ENCODE measurements at regions not wholly inside any gene's neighbourhood (a gene's known extent, or its start where the extent isn't known, plus 50 kb on each side); places are given as distances from the start of the nearest gene placed in this dataset.

DNA sequence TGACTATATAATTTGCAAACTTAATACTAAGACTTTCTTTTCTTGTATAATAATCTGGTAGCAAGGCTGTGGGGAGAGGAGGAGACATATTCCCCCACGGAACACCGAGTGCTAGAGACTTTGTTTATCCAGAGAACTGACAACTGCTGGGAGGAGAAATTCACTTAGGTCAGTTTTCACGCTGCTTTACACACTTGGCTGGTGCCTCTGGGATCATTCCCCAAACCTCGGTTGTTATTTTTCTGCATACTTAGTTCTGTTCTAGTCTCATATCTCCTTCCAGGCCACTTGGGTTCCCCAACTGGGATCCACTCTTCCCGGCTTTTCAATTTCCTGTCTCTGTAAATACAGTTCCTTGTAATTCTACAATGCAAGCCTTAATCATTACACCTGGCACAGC is 238.2 kb upstream of the ADAMTS16 start:
- Histone ChIP-seq H2AFZ (ENCODE audit: low read length, unreplicated experiment) (no peak overlapping the region), H3K27me3 (ENCODE audit: insufficient read depth, low read length) (no peaks in the 10 kb centered on the region)

DNA sequence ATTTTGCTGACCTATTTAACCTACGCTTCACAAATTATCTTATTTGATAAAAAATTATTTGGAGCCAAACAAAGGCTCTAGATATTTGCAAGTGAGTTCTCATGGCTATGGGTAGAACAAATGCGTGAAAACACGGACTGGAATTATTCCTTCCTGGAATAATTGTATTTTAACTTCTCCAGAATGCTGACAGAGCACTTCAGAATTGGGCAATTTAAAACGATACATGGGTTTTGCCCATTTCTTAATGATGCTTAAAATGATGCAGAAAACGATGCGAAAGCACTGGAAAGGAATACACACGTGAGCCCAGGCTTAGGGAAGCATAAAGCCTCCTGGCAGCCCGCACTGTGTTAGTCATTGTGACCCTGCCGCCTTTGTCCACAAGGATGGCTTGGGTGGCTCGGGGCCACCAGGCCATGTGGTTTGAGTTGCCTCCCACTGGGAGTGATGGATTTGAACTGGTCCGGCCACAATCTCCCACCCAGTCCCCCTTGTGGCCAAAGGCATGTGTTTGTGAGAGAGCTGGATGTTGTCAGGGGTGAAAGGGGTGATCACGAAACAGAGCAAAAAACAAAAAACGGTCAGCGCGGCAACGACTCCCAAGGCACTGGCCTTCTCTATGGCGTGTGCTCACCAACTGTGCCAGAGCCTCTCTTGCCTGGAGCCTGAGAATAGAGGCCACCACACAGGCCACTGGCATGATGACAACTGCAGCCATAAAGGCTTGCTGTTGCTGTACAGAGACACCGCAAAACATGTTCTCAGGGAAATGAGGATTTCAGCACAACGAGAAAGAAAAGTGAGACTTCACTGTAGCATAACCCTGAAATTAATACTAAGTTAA is 234.2 kb upstream of the ADAMTS16 start:
- H3K4me3 ChIP-seq (ENCODE audit: low read depth, low read length), result no peak overlapping the region
- no peaks in the 10 kb centered on the region for H3K4me1 ChIP-seq (ENCODE audit: control insufficient read depth, insufficient read depth, low read length, unreplicated experiment)
- H2AFZ ChIP-seq (ENCODE audit: low read length, unreplicated experiment), result no peak overlapping the region
- H3K27ac ChIP-seq (ENCODE audit: low read depth, low read length), result no peak overlapping the region
- H3K79me2 ChIP-seq (ENCODE audit: control insufficient read depth, insufficient read depth, low read length, unreplicated experiment), result no peaks in the 10 kb centered on the region
- H3K36me3 ChIP-seq (ENCODE audit: insufficient read depth, low read length), result no peaks in the 10 kb centered on the region
- no peaks in the 10 kb centered on the region for H3K27me3 ChIP-seq (ENCODE audit: insufficient read depth, low read length)

More for the DNA sequence above, 238.2 kb upstream of the ADAMTS16 start:
- Histone ChIP-seq H3K4me3 (ENCODE audit: low read depth, low read length) (no peak overlapping the region), H3K79me2 (ENCODE audit: control insufficient read depth, insufficient read depth, low read length, unreplicated experiment) (no peaks in the 10 kb centered on the region), H3K27ac (ENCODE audit: low read depth, low read length) (no peak overlapping the region), H3K4me1 (ENCODE audit: control insufficient read depth, insufficient read depth, low read length, unreplicated experiment) (no peaks in the 10 kb centered on the region), H3K36me3 (ENCODE audit: insufficient read depth, low read length) (no peaks in the 10 kb centered on the region)

DNA sequence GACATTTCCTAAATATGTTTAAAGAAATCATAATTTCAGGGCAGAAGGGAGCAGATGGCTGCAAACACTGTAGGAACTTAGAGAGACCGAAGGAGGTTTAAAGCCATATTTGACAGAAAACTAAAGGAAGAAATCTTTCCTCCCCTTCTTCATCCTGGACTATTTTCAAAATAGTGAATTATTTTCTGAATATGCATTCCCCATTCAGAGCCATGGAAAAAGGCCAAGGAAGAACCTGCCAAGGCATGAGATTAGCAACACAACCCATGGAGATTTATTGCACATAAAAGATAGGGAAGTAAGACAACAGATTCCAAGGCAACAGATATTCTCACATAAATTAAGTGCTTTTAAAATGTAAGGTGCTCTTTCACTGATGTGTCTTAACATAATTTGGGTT is 233.3 kb upstream of the ADAMTS16 start:
- H2AFZ ChIP-seq (ENCODE audit: low read length, unreplicated experiment), result no peak overlapping the region
- no peaks in the 10 kb centered on the region for H3K27me3 ChIP-seq (ENCODE audit: insufficient read depth, low read length)
- H3K4me1 ChIP-seq (ENCODE audit: control insufficient read depth, insufficient read depth, low read length, unreplicated experiment), result no peaks in the 10 kb centered on the region
- H3K4me3 ChIP-seq (ENCODE audit: low read depth, low read length), result no peak overlapping the region
- no peaks in the 10 kb centered on the region for H3K36me3 ChIP-seq (ENCODE audit: insufficient read depth, low read length)
- no peak overlapping the region for H3K27ac ChIP-seq (ENCODE audit: low read depth, low read length)
- no peaks in the 10 kb centered on the region for H3K79me2 ChIP-seq (ENCODE audit: control insufficient read depth, insufficient read depth, low read length, unreplicated experiment)

GRCh38 chr5:4907571-4907970 is 232.6 kb upstream of the ADAMTS16 start:
- H2AFZ ChIP-seq (ENCODE audit: low read length, unreplicated experiment), result no peak overlapping the region
- H3K27ac ChIP-seq (ENCODE audit: low read depth, low read length), result no peak overlapping the region
- H3K36me3 ChIP-seq (ENCODE audit: insufficient read depth, low read length), result no peaks in the 10 kb centered on the region
- no peaks in the 10 kb centered on the region for H3K4me1 ChIP-seq (ENCODE audit: control insufficient read depth, insufficient read depth, low read length, unreplicated experiment)
- H3K79me2 ChIP-seq (ENCODE audit: control insufficient read depth, insufficient read depth, low read length, unreplicated experiment), result no peaks in the 10 kb centered on the region
- no peak overlapping the region for H3K4me3 ChIP-seq (ENCODE audit: low read depth, low read length)
- H3K27me3 ChIP-seq (ENCODE audit: insufficient read depth, low read length), result no peaks in the 10 kb centered on the region

GRCh38 chr5:4909086-4909485 is 231.0 kb upstream of the ADAMTS16 start:
- Histone ChIP-seq H3K4me1 (ENCODE audit: control insufficient read depth, insufficient read depth, low read length, unreplicated experiment) (no peaks in the 10 kb centered on the region), H3K79me2 (ENCODE audit: control insufficient read depth, insufficient read depth, low read length, unreplicated experiment) (no peaks in the 10 kb centered on the region), H3K4me3 (ENCODE audit: low read depth, low read length) (no peak overlapping the region), H3K36me3 (ENCODE audit: insufficient read depth, low read length) (no peaks in the 10 kb centered on the region), H3K27me3 (ENCODE audit: insufficient read depth, low read length) (no peaks in the 10 kb centered on the region), H3K27ac (ENCODE audit: low read depth, low read length) (no peak overlapping the region), H2AFZ (ENCODE audit: low read length, unreplicated experiment) (no peak overlapping the region)

DNA sequence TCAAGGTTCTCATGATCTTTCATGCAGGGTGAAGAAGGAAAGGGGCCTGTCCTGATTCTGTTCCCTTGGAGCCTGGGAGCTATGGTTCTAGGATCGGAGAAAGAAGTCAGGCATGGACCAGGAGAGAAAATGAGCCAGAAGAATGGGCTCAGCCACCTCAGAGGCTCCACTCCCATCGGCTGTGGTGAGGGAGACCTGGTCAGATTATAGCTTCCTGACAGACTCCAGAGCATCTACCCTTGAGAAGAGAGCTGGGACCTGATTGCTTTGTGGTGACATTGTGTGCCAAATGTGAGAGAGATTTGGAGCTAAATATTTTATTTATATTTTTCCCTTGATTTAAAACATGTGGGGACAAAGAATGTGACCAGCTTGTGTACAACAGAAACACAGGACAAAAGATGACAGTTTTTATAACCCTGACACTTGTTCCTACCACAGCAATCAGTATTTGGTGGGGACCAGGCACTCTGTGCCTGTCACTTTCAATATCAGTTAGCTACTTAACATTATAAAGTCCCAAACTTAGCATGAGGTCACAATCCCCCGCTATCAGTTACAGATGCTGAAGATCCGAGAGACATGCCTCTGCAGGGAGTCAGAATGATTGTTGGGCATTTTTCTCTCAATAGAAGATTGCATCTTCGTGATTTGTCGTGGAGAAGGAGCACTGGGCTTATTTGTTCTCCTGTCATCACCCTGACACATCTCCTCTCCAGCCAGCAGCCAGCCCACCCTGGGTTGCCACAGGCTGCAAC is 228.3 kb upstream of the ADAMTS16 start:
- no peaks in the 10 kb centered on the region for H3K4me1 ChIP-seq (ENCODE audit: control insufficient read depth, insufficient read depth, low read length, unreplicated experiment)
- no peaks in the 10 kb centered on the region for H3K36me3 ChIP-seq (ENCODE audit: insufficient read depth, low read length)
- no peaks in the 10 kb centered on the region for H3K79me2 ChIP-seq (ENCODE audit: control insufficient read depth, insufficient read depth, low read length, unreplicated experiment)
- no peaks in the 10 kb centered on the region for H3K27me3 ChIP-seq (ENCODE audit: insufficient read depth, low read length)
- no peak overlapping the region for H3K27ac ChIP-seq (ENCODE audit: low read depth, low read length)
- no peak overlapping the region for H3K4me3 ChIP-seq (ENCODE audit: low read depth, low read length)
- H2AFZ ChIP-seq (ENCODE audit: low read length, unreplicated experiment), result no peak overlapping the region

DNA sequence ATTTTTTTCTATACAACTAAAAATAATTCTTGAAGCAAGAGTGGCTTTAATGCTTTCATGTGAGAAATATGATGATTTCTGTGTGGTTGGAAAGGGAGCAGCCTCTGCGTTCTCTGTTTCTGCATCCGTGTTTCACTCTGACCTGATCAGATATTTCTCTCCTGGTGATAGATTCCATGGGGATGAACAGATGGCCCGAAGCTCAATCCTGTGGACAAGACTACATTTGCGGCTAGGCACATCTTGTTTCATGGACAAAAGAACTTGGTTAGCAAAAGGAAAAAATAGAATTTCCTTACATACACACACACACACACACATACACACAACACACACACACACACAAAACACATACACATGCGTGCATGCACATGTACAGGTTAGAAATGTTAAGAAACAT is 218.2 kb upstream of the ADAMTS16 start:
- Histone ChIP-seq H3K36me3 (ENCODE audit: insufficient read depth, low read length) (no peaks in the 10 kb centered on the region), H3K4me3 (ENCODE audit: low read depth, low read length) (no peak overlapping the region), H3K4me1 (ENCODE audit: control insufficient read depth, insufficient read depth, low read length, unreplicated experiment) (no peaks in the 10 kb centered on the region), H3K79me2 (ENCODE audit: control insufficient read depth, insufficient read depth, low read length, unreplicated experiment) (no peaks in the 10 kb centered on the region), H2AFZ (ENCODE audit: low read length, unreplicated experiment) (no peak overlapping the region), H3K27me3 (ENCODE audit: insufficient read depth, low read length) (no peaks in the 10 kb centered on the region), H3K27ac (ENCODE audit: low read depth, low read length) (no peak overlapping the region)

DNA sequence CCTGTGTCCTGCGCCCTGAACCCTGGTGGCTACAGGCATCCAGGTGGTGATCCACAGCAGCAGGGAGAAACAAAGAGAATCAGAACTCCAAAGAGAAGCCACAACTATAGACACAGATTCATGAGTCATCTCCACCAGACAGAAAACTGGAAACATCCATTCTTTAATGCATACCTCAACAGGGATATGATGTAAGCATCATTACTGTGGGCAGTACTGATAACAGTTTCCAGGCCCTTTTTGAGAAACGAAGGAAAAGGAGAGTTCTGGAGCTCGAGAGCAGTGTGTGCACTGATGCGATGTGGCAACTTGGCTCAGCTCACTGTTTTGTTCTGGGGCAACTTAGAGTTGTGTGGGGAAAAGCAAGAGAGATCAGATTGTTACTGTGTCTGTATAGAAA is 215.6 kb upstream of the ADAMTS16 start:
- no peaks in the 10 kb centered on the region for H3K79me2 ChIP-seq (ENCODE audit: control insufficient read depth, insufficient read depth, low read length, unreplicated experiment)
- H3K27ac ChIP-seq (ENCODE audit: low read depth, low read length), result no peak overlapping the region
- H3K36me3 ChIP-seq (ENCODE audit: insufficient read depth, low read length), result no peaks in the 10 kb centered on the region
- no peak overlapping the region for H2AFZ ChIP-seq (ENCODE audit: low read length, unreplicated experiment)
- no peak overlapping the region for H3K4me3 ChIP-seq (ENCODE audit: low read depth, low read length)
- H3K27me3 ChIP-seq (ENCODE audit: insufficient read depth, low read length), result no peaks in the 10 kb centered on the region
- H3K4me1 ChIP-seq (ENCODE audit: control insufficient read depth, insufficient read depth, low read length, unreplicated experiment), result no peaks in the 10 kb centered on the region

DNA sequence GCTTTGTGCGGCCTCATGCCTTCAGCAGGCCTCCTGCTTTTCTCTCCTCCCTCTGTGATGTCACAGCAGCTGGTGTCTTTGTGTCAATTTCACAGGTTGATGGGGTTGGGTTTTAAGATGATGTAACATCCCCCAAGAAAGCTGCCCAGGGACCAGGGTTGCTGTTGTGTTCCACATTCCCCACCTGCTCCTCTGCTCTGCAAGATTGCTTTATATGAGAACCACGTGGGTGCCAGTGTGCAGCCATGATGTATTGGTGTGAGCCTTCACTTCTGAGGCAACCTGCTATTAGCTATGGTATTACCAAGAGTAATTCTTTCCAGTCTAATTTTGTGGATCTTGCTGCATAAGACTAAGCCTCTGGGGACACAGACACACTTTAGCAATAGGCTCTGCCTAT is 213.0 kb upstream of the ADAMTS16 start:
- no peaks in the 10 kb centered on the region for H3K4me1 ChIP-seq (ENCODE audit: control insufficient read depth, insufficient read depth, low read length, unreplicated experiment)
- no peak overlapping the region for H3K4me3 ChIP-seq (ENCODE audit: low read depth, low read length)
- H3K27ac ChIP-seq (ENCODE audit: low read depth, low read length), result no peak overlapping the region
- H3K27me3 ChIP-seq (ENCODE audit: insufficient read depth, low read length), result no peaks in the 10 kb centered on the region
- H3K36me3 ChIP-seq (ENCODE audit: insufficient read depth, low read length), result no peaks in the 10 kb centered on the region
- no peak overlapping the region for H2AFZ ChIP-seq (ENCODE audit: low read length, unreplicated experiment)
- no peaks in the 10 kb centered on the region for H3K79me2 ChIP-seq (ENCODE audit: control insufficient read depth, insufficient read depth, low read length, unreplicated experiment)

DNA sequence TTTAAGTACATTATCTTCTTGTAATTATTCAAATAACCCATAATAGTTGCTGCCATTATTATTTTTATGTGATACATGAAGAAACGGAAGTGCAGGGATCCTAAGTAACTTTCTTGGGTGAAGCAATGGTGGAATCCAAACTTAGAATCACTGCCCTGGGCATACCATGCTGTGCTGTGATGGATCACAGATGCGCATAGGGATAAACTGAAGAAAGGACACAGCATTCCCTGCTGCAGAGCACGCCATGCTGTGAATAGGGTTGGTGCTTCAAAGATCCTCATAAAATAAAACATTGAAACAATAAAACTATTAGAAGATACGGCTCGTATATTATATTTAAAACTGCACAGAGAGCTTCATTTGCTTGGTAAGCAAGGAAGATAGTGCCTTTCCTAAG is 211.7 kb upstream of the ADAMTS16 start:
- Histone ChIP-seq H3K27ac (ENCODE audit: low read depth, low read length) (no peak overlapping the region), H3K79me2 (ENCODE audit: control insufficient read depth, insufficient read depth, low read length, unreplicated experiment) (no peaks in the 10 kb centered on the region), H3K36me3 (ENCODE audit: insufficient read depth, low read length) (no peaks in the 10 kb centered on the region), H2AFZ (ENCODE audit: low read length, unreplicated experiment) (no peak overlapping the region), H3K4me3 (ENCODE audit: low read depth, low read length) (no peak overlapping the region), H3K27me3 (ENCODE audit: insufficient read depth, low read length) (no peaks in the 10 kb centered on the region), H3K4me1 (ENCODE audit: control insufficient read depth, insufficient read depth, low read length, unreplicated experiment) (no peaks in the 10 kb centered on the region)

Data from ACC112 (cell line).